ENCODE measurements at regions not wholly inside any gene's neighbourhood (a gene's known extent, or its start where the extent isn't known, plus 50 kb on each side); places are given as distances from the start of the nearest gene placed in this dataset.

GRCh38 chr12:108462686-108463085, 52.4 kb upstream of the FICD start:
- no peak for TF ChIP-seq CTCF (IDR thresholded peaks at IDR 0.05; ENCODE audit: insufficient read depth, low read length, poor library complexity, severe bottlenecking)
- H3K36me3 ChIP-seq (ENCODE audit: control insufficient read depth, insufficient read depth, low read length) = no peaks in the 10 kb centered on the region
- H3K4me3 ChIP-seq (replicated peaks; ENCODE audit: low read depth, low read length) = no peak overlapping the region
- DNase-seq (ENCODE audit: extremely low read depth, insufficient read length) = no peak
- H3K27me3 ChIP-seq (replicated peaks; ENCODE audit: control insufficient read depth, insufficient read depth, low read length) = peaks cover 2% of the 10 kb centered on the region

GRCh38 chr12:108461058-108461660, 53.9 kb upstream of the FICD start:
- H3K4me3 ChIP-seq (replicated peaks; ENCODE audit: low read depth, low read length) = no peak overlapping the region
- no peak for TF ChIP-seq CTCF (IDR thresholded peaks at IDR 0.05; ENCODE audit: insufficient read depth, low read length, poor library complexity, severe bottlenecking)
- H3K27me3 ChIP-seq (replicated peaks; ENCODE audit: control insufficient read depth, insufficient read depth, low read length) = peaks cover 2% of the 10 kb centered on the region
- DNase-seq (ENCODE audit: extremely low read depth, insufficient read length) = no peak
- H3K36me3 ChIP-seq (ENCODE audit: control insufficient read depth, insufficient read depth, low read length) = no peaks in the 10 kb centered on the region

- no peak for DNase-seq (ENCODE audit: extremely low read depth, insufficient read length)
- Histone ChIP-seq H3K4me3 (replicated peaks; ENCODE audit: low read depth, low read length) (no peak overlapping the region), H3K36me3 (ENCODE audit: control insufficient read depth, insufficient read depth, low read length) (no peaks in the 10 kb centered on the region), H3K27me3 (replicated peaks; ENCODE audit: control insufficient read depth, insufficient read depth, low read length) (peaks cover 2% of the 10 kb centered on the region; the same call in 1 of the 2 replicates)
- no peak for TF ChIP-seq CTCF (IDR thresholded peaks at IDR 0.05; ENCODE audit: insufficient read depth, low read length, poor library complexity, severe bottlenecking)
Observed at GRCh38 chr12:108459149-108459548, 55.9 kb upstream of the FICD start.

GRCh38 chr12:108457734-108458361, 57.2 kb upstream of the FICD start:
- H3K4me3 ChIP-seq (replicated peaks; ENCODE audit: low read depth, low read length) = no peak overlapping the region
- no peak for DNase-seq (ENCODE audit: extremely low read depth, insufficient read length)
- H3K27me3 ChIP-seq (replicated peaks; ENCODE audit: control insufficient read depth, insufficient read depth, low read length) = no peaks in the 10 kb centered on the region; the same call in none of the 2 replicates
- TF ChIP-seq CTCF (IDR thresholded peaks at IDR 0.05; ENCODE audit: insufficient read depth, low read length, poor library complexity, severe bottlenecking) = no peak
- no peaks in the 10 kb centered on the region for H3K36me3 ChIP-seq (ENCODE audit: control insufficient read depth, insufficient read depth, low read length)

GRCh38 chr12:108457006-108457733, 57.9 kb upstream of the FICD start:
- TF ChIP-seq CTCF (IDR thresholded peaks at IDR 0.05; ENCODE audit: insufficient read depth, low read length, poor library complexity, severe bottlenecking) = peak; percentile 77
- Histone ChIP-seq H3K4me3 (replicated peaks; ENCODE audit: low read depth, low read length) (no peak overlapping the region), H3K36me3 (ENCODE audit: control insufficient read depth, insufficient read depth, low read length) (no peaks in the 10 kb centered on the region), H3K27me3 (replicated peaks; ENCODE audit: control insufficient read depth, insufficient read depth, low read length) (no peaks in the 10 kb centered on the region; the same call in none of the 2 replicates)
- peak; percentile 18 for DNase-seq (ENCODE audit: extremely low read depth, insufficient read length)
